Memory B cell (primary cell): ENCODE measurements at regions not wholly inside any gene's neighbourhood (a gene's known extent, or its start where the extent isn't known, plus 50 kb on each side); places are given as distances from the start of the nearest gene placed in this dataset.

Experiments used
- ATAC-seq: fragments of 150-1000 bp; cut with Tn5 transposase; 2 replicates; pipeline ENCODE4 v1.10.0; 2021; ENCODE audit warnings: low read depth, mild to moderate bottlenecking, moderate library complexity
- DNase-seq, 2 donors: peaks; one replicate each; pipeline ENCODE4 v3.0.0; 2022; ENCODE audit warnings: low spot score in 2 of 2
- H3K27ac Mint-ChIP-seq: one replicate; pipeline ENCODE4 v1.8.0; 2022; ENCODE audit warnings: mild to moderate bottlenecking, moderate library complexity, mixed read lengths
- H3K27me3 Mint-ChIP-seq: one replicate; pipeline ENCODE4 v1.8.0; 2022; ENCODE audit warnings: mixed read lengths
- H3K36me3 Mint-ChIP-seq: one replicate; pipeline ENCODE4 v1.8.0; 2022; ENCODE audit warnings: mild to moderate bottlenecking, mixed read lengths
- H3K4me1 Mint-ChIP-seq: one replicate; pipeline ENCODE4 v1.8.0; 2022; ENCODE audit warnings: mixed read lengths
- H3K4me3 Mint-ChIP-seq: one replicate; pipeline ENCODE4 v1.8.0; 2022; ENCODE audit warnings: mild to moderate bottlenecking, moderate library complexity, mixed read lengths
- H3K9me3 Mint-ChIP-seq: one replicate; pipeline ENCODE4 v1.8.0; 2022; ENCODE audit warnings: mixed read lengths

DNA sequence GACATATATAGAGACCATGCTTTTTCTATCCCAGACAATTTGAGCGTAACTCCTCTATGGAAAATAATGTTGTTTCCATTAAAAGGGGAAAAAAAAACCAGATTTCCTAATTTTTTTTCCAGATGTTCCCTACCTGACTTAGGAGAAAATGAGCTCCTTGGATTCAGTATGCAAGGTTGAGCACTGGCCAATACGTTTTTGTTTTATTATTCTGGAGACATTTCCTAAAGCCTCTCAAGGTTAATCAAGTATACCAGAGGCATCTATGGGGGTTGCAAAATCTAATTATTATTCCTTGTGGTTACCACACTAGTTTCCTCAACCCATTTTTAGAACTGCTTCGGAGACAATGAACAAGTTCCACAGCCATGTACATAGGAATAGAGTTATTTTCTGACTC is 291.3 kb downstream of the SLC16A7 start:
- Mint-ChIP-seq H3K27me3 (no peaks in the 10 kb centered on the region), H3K36me3 (no peaks in the 10 kb centered on the region), H3K9me3 (no peaks in the 10 kb centered on the region), H3K4me3 (no peak overlapping the region), H3K4me1 (no peaks in the 10 kb centered on the region), H3K27ac (no peak overlapping the region)
- no peak for ATAC-seq
- no peak for DNase-seq

DNA sequence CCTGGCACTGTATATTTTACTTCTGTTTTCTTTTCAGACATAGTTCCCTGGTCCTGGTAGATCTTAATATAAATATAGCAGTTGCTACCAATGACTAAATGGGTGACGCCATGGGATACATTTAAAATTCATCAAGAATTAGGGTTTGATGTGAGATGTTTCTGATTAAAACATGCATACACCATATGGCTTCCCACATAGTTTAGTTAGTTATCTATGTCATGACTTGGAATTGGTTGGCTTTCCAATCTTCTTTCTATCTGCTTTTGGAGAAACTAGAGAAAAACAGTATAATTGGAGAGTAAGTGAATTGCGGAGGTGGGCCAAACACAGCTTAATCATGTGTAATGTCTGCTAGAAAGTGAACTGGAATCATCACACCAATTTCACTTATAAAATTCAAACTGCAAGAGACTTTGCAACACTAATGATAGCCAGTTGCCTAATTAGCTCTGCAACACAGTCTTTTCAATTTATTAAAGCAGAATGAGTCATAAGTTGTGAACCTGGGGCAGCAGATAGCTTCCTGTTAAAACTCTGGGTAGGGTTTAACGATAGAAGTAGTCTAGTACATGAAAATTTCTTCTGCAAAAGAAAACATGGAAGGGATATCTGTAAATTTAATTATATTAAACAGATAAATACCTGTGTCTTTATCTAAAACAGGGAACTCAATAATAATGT is 295.2 kb downstream of the SLC16A7 start:
- Mint-ChIP-seq H3K27ac (no peak overlapping the region), H3K9me3 (peaks cover 1% of the 10 kb centered on the region), H3K4me1 (no peaks in the 10 kb centered on the region), H3K27me3 (no peaks in the 10 kb centered on the region), H3K36me3 (no peaks in the 10 kb centered on the region), H3K4me3 (no peak overlapping the region)
- ATAC-seq (no peak), DNase-seq (no peak)

DNA sequence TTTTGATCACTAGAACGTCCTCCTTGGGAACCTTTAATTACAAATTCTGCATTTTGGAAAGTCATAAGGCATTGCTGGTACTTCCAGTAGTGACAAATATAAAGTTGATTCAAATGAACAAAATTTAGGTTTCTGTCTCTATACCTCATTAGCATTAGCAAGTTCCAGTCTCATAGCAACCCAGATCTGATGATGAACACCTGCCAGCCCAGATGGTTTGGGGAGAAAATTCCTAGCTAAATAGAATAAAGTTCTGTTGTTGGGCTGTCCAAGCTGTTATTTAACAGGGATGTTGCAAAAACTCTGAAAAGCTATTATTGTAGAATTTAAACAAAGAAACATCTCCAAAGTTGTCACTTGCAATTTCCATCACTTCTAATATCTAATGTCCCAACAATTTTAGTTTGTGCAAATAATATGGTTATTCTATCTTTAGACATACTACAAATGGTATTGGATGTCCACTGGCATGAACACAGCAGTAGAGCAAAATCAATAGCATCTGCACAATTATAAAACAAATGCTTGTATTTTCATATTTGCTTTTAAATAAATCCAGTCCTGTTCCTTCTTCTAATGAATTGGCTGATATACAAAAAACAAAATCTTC is 299.4 kb downstream of the SLC16A7 start:
- H3K27me3 Mint-ChIP-seq, result no peaks in the 10 kb centered on the region
- no peak overlapping the region for H3K4me3 Mint-ChIP-seq
- no peak overlapping the region for H3K27ac Mint-ChIP-seq
- H3K4me1 Mint-ChIP-seq, result no peaks in the 10 kb centered on the region
- DNase-seq (no peak), ATAC-seq (no peak)
- H3K36me3 Mint-ChIP-seq, result no peaks in the 10 kb centered on the region
- peaks cover 5% of the 10 kb centered on the region for H3K9me3 Mint-ChIP-seq

DNA sequence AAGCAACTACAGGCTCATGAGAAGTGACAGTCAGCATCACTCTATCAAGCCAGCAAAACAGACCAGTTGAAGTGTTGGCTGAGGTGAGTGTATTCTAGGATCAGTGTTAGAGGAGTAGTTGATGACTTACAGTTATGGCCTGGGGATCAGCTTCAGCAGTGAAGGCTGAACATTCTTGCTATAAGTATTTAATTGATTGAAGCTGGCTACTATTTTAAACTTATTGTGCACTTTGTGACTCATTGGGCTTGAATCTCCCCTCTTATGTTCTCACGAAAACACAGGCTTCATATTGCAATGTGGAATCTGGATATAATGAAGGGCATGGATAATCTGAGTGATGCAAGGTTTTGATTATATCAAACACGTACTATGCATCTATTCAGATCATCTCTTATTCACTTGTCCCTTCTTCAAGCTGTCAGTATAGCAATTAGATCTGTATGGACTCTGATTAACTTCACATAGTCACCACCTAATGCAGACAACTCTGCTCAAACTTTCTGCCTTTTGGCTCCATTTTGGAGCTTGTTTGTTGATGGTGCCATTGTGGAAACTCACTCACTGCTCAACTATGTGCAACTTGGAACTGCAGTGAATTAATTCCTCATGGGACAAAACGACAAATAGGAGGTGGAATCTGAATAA is 309.2 kb downstream of the SLC16A7 start:
- Mint-ChIP-seq H3K9me3 (no peaks in the 10 kb centered on the region), H3K4me3 (no peak overlapping the region), H3K36me3 (no peaks in the 10 kb centered on the region), H3K4me1 (no peaks in the 10 kb centered on the region), H3K27ac (no peak overlapping the region), H3K27me3 (no peaks in the 10 kb centered on the region)
- DNase-seq (no peak), ATAC-seq (no peak)

DNA sequence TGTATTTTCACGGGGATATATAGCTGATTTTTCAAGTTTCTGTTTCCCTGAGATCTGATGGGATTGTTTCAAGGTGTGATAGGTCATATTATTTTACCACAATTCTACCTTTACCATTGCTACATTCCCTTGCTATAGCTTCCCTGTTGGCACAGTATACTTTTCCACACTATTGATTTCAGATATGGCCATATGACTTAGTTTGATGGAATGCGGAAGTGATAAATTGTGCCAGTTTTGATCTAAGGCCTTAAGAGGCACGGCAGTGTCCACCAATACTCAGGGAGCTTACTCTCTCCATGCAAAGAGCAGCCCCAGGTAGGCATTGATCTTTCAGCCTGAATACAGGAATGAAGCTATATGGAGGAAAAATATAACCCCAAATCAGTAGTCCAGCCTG is 315.7 kb downstream of the SLC16A7 start:
- H3K27ac Mint-ChIP-seq, result no peak overlapping the region
- no peak overlapping the region for H3K4me3 Mint-ChIP-seq
- no peaks in the 10 kb centered on the region for H3K27me3 Mint-ChIP-seq
- H3K4me1 Mint-ChIP-seq, result no peaks in the 10 kb centered on the region
- H3K9me3 Mint-ChIP-seq, result peaks cover 2% of the 10 kb centered on the region
- no peak for ATAC-seq
- no peak for DNase-seq
- H3K36me3 Mint-ChIP-seq, result no peaks in the 10 kb centered on the region

DNA sequence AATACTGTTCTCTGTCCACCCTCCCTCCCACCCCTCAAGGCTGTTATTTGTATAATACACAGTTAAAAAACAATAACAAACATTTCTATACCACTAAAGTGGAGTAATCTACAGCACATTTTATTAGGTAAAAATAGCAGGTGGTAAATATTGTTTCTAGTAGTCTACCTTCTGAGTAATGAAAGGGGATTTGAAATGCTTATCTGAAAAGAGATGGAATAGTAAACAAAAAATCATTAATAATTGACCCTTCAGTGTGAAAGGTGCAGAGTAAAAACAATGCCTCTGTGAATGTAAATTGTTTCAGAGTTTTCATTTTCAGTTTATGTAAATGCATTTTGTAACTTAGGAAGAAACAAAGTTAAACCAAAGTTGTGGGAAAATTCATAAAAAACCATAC is 321.2 kb downstream of the SLC16A7 start:
- Mint-ChIP-seq H3K27me3 (no peaks in the 10 kb centered on the region), H3K9me3 (peaks cover 4% of the 10 kb centered on the region), H3K4me3 (no peak overlapping the region), H3K4me1 (no peaks in the 10 kb centered on the region), H3K27ac (no peak overlapping the region), H3K36me3 (no peaks in the 10 kb centered on the region)
- ATAC-seq (no peak), DNase-seq (no peak)

DNA sequence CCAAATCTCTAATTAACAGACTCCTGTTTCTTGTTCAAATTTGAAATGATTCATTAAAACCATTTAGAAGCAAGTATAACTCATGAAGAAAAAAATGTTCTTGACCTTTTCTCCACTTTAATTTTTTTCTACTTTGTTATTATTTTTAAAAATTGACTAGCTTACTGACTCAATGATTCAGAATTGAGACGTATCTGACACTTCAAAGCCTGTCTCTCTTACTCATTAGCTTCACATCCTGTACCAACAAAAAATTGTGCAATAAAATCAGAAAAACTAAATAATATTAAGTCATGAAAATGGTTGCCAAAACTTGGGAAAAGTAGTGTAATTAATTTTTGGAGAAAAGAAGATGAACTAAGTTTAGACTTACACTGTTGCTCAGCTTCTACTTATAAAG is 331.2 kb downstream of the SLC16A7 start:
- no peaks in the 10 kb centered on the region for H3K36me3 Mint-ChIP-seq
- no peaks in the 10 kb centered on the region for H3K27me3 Mint-ChIP-seq
- no peak overlapping the region for H3K27ac Mint-ChIP-seq
- peaks cover 1% of the 10 kb centered on the region for H3K9me3 Mint-ChIP-seq
- H3K4me3 Mint-ChIP-seq, result no peak overlapping the region
- ATAC-seq (no peak), DNase-seq (no peak)
- H3K4me1 Mint-ChIP-seq, result no peaks in the 10 kb centered on the region

DNA sequence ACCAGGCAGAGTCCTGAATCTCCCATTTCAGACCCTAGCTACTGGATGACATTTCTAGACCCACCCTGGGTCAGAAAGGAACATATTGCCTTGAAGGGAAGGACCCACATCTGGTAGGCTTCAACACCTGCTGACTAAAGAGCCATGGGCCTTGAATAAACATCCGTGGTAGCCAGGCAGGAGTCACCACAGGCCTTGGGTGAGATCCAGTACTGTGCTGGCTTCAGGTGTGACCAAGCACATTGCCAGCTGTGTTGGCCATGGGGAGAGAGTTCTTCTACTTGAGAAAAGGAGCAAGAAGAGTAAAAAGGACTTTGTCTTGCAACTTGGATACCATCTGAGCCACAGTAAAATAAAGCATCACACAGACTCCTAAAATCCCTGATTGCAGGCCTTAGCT is 332.6 kb downstream of the SLC16A7 start:
- Mint-ChIP-seq H3K4me3 (no peak overlapping the region), H3K4me1 (no peaks in the 10 kb centered on the region), H3K27ac (no peak overlapping the region), H3K36me3 (no peaks in the 10 kb centered on the region), H3K27me3 (no peaks in the 10 kb centered on the region), H3K9me3 (peaks cover 1% of the 10 kb centered on the region)
- ATAC-seq (no peak), DNase-seq (no peak)

DNA sequence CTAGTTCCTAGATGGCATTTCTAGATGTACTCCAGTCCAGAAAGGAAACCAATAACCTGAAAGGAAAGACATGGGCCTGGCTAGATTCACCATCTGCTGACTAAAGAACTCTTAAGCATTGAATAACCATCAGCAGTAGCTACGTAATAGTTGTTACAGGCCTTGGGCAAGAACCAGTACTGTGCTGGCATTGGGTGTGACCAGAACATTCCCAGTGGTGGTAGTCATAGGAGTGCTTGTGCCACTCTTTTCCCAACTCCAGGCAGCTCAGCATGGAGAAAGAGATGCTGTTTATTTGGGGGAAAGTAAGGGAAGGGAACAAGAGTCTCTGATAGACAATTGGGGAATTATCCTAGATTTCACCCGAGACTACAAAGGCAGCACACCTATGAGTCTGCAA is 333.3 kb downstream of the SLC16A7 start:
- Mint-ChIP-seq H3K4me3 (no peak overlapping the region), H3K4me1 (no peaks in the 10 kb centered on the region), H3K9me3 (peaks cover 1% of the 10 kb centered on the region), H3K27me3 (no peaks in the 10 kb centered on the region), H3K36me3 (no peaks in the 10 kb centered on the region), H3K27ac (no peak overlapping the region)
- DNase-seq (no peak), ATAC-seq (no peak)

DNA sequence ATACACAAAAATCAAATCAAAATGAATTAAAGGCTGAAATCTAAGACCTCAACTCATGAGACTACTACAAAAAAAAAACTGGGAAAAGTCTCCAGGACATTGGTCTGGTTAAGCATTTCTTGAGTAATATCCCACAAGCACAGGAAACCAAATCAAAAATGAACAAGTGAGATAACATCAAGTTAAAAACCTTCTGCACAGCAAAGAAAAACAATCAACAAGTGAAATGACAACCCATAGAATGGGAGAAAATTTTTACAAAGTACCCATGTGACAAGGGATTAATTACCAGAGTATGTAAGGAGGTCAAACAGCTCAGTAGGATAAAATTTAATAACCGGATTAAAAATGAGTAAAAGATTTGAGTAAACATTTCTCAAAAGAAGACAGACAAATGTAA is 338.7 kb downstream of the SLC16A7 start:
- no peaks in the 10 kb centered on the region for H3K36me3 Mint-ChIP-seq
- peaks cover 11% of the 10 kb centered on the region for H3K9me3 Mint-ChIP-seq
- H3K27me3 Mint-ChIP-seq, result no peaks in the 10 kb centered on the region
- DNase-seq, result no peak
- H3K27ac Mint-ChIP-seq, result no peak overlapping the region
- no peak for ATAC-seq
- H3K4me3 Mint-ChIP-seq, result no peak overlapping the region
- no peaks in the 10 kb centered on the region for H3K4me1 Mint-ChIP-seq

DNA sequence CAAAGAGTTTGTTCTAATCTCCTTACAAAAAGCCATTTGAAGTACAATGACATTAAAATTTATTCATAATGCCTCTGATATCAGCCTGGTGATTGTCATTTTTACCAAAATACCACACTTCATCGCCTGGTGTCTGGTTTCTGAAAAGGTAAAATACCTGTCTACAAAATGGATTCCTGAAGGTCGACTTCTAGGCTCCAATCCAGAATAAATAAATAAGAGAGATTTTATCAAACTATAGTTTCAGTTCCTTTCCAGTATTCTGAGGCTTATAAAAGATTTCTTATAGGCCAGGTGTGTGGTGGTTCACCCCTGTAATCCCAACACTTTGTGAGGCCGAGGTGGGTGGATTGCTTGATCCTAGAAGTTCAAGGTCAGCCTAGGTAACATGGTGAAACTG is 340.7 kb downstream of the SLC16A7 start:
- no peak overlapping the region for H3K4me3 Mint-ChIP-seq
- peaks cover 9% of the 10 kb centered on the region for H3K9me3 Mint-ChIP-seq
- DNase-seq (no peak), ATAC-seq (no peak)
- H3K4me1 Mint-ChIP-seq, result no peaks in the 10 kb centered on the region
- H3K27ac Mint-ChIP-seq, result no peak overlapping the region
- no peaks in the 10 kb centered on the region for H3K27me3 Mint-ChIP-seq
- H3K36me3 Mint-ChIP-seq, result no peaks in the 10 kb centered on the region

DNA sequence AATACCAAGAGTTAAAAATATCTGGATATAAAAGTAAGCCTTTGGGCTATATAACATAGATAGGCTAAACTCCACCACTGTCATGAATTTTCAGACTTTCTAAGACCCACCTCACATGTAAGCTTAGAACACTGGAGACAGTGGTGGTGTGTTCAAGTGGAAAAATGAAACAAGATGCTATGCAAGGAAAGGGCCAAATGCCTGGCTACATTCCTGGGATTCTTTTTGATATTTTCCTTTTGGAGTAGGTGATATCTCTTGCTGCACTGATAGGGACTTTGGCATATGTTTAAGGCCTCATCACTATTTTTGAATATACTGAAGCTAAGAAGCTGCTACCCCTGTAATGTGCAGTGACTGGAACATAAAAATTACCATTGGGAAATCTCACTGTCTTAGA is 341.3 kb downstream of the SLC16A7 start:
- H3K9me3 Mint-ChIP-seq, result peaks cover 9% of the 10 kb centered on the region

DNA sequence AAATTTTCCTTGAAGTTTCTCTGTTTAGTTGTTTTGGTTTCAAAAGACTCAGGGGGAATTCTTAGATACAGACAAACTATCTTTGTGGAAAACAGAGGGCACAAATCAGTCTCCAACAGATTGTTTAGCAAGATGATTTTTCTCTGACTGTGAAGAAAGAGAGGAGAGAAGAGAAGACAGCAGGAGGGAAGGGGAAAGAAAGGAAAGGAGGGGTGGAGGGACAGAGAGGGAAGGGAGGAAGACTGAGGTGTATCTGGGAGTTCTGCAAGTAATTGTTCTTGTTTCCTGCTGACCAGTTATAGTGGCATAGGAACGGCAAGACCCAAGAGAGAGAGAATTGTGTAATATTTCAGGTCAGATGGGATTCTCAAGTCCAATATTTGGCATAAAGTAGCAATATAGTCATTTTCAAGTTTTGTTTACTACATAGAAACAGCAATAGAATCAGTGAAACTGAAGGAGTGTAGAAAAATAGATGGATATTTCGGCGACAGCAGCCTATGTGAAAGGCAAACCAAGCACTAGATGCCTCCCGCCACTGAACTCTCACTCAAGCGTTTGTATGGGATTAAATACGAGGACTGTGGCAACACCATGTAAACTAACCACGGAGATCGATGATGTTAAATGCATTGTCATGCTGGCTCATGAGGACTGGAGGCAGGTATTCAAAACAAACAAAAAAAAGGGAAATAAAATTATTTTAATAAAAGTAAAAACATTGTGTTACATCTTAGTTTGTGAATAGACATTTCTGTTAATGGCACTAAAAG is 342.5 kb downstream of the SLC16A7 start:
- ATAC-seq, result no peak
- Mint-ChIP-seq H3K4me3 (no peak overlapping the region), H3K27me3 (no peaks in the 10 kb centered on the region), H3K27ac (no peak overlapping the region), H3K4me1 (no peaks in the 10 kb centered on the region), H3K36me3 (no peaks in the 10 kb centered on the region), H3K9me3 (peaks cover 9% of the 10 kb centered on the region)
- DNase-seq, result no peak

More for the DNA sequence above, 341.3 kb downstream of the SLC16A7 start:
- Mint-ChIP-seq H3K4me3 (no peak overlapping the region), H3K27ac (no peak overlapping the region), H3K4me1 (no peaks in the 10 kb centered on the region), H3K27me3 (no peaks in the 10 kb centered on the region), H3K36me3 (no peaks in the 10 kb centered on the region)
- no peak for ATAC-seq
- DNase-seq, result no peak

DNA sequence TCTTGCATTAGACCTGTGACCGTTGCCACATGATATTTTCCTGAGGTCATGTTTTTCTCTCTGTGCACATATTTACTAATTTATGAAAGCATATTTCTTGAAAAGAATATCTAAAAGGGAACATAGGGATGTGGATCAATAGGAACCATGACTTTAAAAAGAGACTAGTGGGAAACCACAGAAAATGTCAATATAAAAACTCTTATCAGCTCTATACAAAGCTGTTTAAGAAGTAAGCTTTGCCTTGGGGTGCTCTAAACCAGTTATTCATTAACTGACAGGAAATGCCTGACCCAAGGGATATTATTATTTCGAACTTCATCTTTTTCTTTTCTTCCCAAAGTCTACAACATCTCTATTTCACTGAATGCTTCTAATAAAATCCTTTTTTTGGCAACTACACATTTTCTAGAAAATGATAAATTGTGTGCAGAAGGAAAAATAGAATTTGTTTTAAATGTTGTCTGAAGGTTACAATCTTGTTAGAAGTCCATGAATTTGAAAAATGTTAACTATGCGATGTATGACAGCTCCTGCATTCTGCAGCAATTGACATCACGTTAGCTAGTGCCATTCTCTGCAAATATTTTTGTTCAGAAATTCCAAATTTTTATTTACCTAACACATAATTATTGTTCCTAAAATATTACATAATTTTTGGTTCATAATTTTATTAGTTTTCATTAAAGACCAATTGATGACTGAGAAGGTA is 345.0 kb downstream of the SLC16A7 start:
- no peak overlapping the region for H3K4me3 Mint-ChIP-seq
- no peaks in the 10 kb centered on the region for H3K27me3 Mint-ChIP-seq
- no peak for ATAC-seq
- H3K4me1 Mint-ChIP-seq, result no peaks in the 10 kb centered on the region
- no peaks in the 10 kb centered on the region for H3K36me3 Mint-ChIP-seq
- H3K27ac Mint-ChIP-seq, result no peak overlapping the region
- H3K9me3 Mint-ChIP-seq, result peaks cover 6% of the 10 kb centered on the region
- DNase-seq, result no peak
